ENCODE measurements at regions not wholly inside any gene's neighbourhood (a gene's known extent, or its start where the extent isn't known, plus 50 kb on each side); places are given as distances from the start of the nearest gene placed in this dataset.
"Not testable (repeated sequence)": the region's sequence is repeated elsewhere in the genome, so short reads cannot be mapped to it uniquely, and the experiment has no call there.

- DNase-seq = peak; percentile 72
Observed at GRCh38 chr14:30270200-30271161, 288.5 kb upstream of the G2E3 start.

- DNase-seq = no peak
Observed at GRCh38 chr14:30271811-30272323, 287.1 kb upstream of the G2E3 start.

- DNase-seq = no peak
Observed at GRCh38 chr14:30272848-30273832, 285.8 kb upstream of the G2E3 start.

GRCh38 chr14:30275604-30276003 is 283.4 kb upstream of the G2E3 start:
- no peak for DNase-seq

- DNase-seq = no peak
Observed at GRCh38 chr14:30277268-30277667, 281.7 kb upstream of the G2E3 start.

GRCh38 chr14:30278856-30279255 is 280.1 kb upstream of the G2E3 start:
- DNase-seq = not testable (repeated sequence)

GRCh38 chr14:30283822-30284446 is 275.0 kb upstream of the G2E3 start:
- no peak for DNase-seq

GRCh38 chr14:30284808-30285207 is 274.1 kb upstream of the G2E3 start:
- no peak for DNase-seq

GRCh38 chr14:30287579-30288445 is 271.1 kb upstream of the G2E3 start:
- no peak for DNase-seq

- no peak for DNase-seq
Observed at GRCh38 chr14:30290001-30290400, 269.0 kb upstream of the G2E3 start.

- DNase-seq = no peak
Observed at GRCh38 chr14:30291216-30291615, 267.7 kb upstream of the G2E3 start.

GRCh38 chr14:30292541-30292940 is 266.4 kb upstream of the G2E3 start:
- no peak for DNase-seq

- no peak for DNase-seq
Observed at GRCh38 chr14:30295980-30296379, 263.0 kb upstream of the G2E3 start.

- no peak for DNase-seq
Observed at GRCh38 chr14:30296931-30297405, 262.0 kb upstream of the G2E3 start.

GRCh38 chr14:30297876-30298795 is 260.8 kb upstream of the G2E3 start:
- DNase-seq = no peak

GRCh38 chr14:30299915-30300314 is 259.0 kb upstream of the G2E3 start:
- no peak for DNase-seq

GRCh38 chr14:30303350-30303749 is 255.6 kb upstream of the G2E3 start:
- DNase-seq = no peak

GRCh38 chr14:30305346-30305745 is 253.6 kb upstream of the G2E3 start:
- DNase-seq = no peak

GRCh38 chr14:30309405-30309804 is 249.6 kb upstream of the G2E3 start:
- no peak for DNase-seq

- no peak for DNase-seq
Observed at GRCh38 chr14:30312214-30312613, 246.7 kb upstream of the G2E3 start.

All from NCI-H2171 (cell line).